Endothelial cell of umbilical vein (primary cell): ENCODE measurements at regions not wholly inside any gene's neighbourhood (a gene's known extent, or its start where the extent isn't known, plus 50 kb on each side); places are given as distances from the start of the nearest gene placed in this dataset.

Source experiments
- BruUV-seq: library from RNA; stranded (reverse); fragments of 400-500 nt; replicated peaks from 2 replicates; lab custom pipeline; 2021; lab: Mats Ljungman, UMichigan
- CTCF ChIA-PET: fragments of 300-600, 350-600 bp; sonication (Branson Sonifier 250); formaldehyde crosslinking; loops from one replicate; lab custom pipeline; 2021; ENCODE audit warnings: antibody characterized with exemption, inconsistent platforms; lab: Charles Lee
- POLR2A ChIA-PET: fragments of 300-600, 350-600 bp; sonication (Branson Sonifier 250); formaldehyde crosslinking; loops from one replicate; lab custom pipeline; 2021; ENCODE audit warnings: antibody characterized with exemption, inconsistent platforms; lab: Charles Lee
- DNase-seq: peaks from one replicate; pipeline ENCODE4 v3.0.0-alpha.2; 2011; ENCODE audit warnings: low read depth, low spot score
- FAIRE-seq: peaks from 2 replicates; lab custom pipeline; 2011; peaks lifted over from hg19 to GRCh38; lab: Jason Lieb, UNC
- H2AFZ ChIP-seq: 2 replicates; pipeline ENCODE4 v1.6.0; 2012; ENCODE audit warnings: low read depth, low read length, control low read depth, inconsistent platforms
- H3K27ac ChIP-seq: 2 replicates; pipeline ENCODE4 v1.5.1; 2011; ENCODE audit warnings: low read depth, mild to moderate bottlenecking, control low read depth, low read length, moderate library complexity; ENCODE audit not compliant: insufficient read depth
- H3K27me3 ChIP-seq, 2 experiments: 2 replicates each; pipeline versions ENCODE4 v1.6.0 to v1.6.1; 2011; ENCODE audit warnings: low read length in 2 of 2, mixed read lengths in 1 of 2; ENCODE audit not compliant: control insufficient read depth in 2 of 2, insufficient read depth in 2 of 2
- H3K36me3 ChIP-seq, 2 experiments: 2 replicates in 1 of 2; 3 replicates in 1 of 2; pipeline ENCODE4 v1.5.1; 2011; ENCODE audit warnings: low read length in 2 of 2, mild to moderate bottlenecking in 1 of 2, moderate library complexity in 1 of 2; ENCODE audit not compliant: control insufficient read depth in 2 of 2, insufficient read depth in 2 of 2; ENCODE audit errors: extremely low read depth in 1 of 2
- H3K4me1 ChIP-seq: 3 replicates; pipeline ENCODE4 v1.5.1; 2011; ENCODE audit warnings: mild to moderate bottlenecking, low read length; ENCODE audit not compliant: control insufficient read depth, insufficient read depth; ENCODE audit errors: extremely low read depth
- H3K4me2 ChIP-seq: 2 replicates; pipeline ENCODE4 v1.6.1; 2011; ENCODE audit warnings: low read length, control low read depth, mixed read lengths; ENCODE audit not compliant: insufficient read depth
- H3K4me3 ChIP-seq, 3 experiments: fragments of 200-600 bp in 1 of 3; sonication (generic), shearing (Covaris generic) in 1 of 3; replicated peaks in 1 of 3; 2 replicates each; pipeline ENCODE4 v1.5.1; 2011 to 2016; ENCODE audit warnings: control low read depth in 3 of 3, low read length in 3 of 3, mild to moderate bottlenecking in 2 of 3, inconsistent platforms in 1 of 3, low read depth in 1 of 3, moderate library complexity in 1 of 3; ENCODE audit not compliant: insufficient read depth in 1 of 3
- H3K79me2 ChIP-seq: 2 replicates; pipeline ENCODE4 v1.6.0; 2012; ENCODE audit warnings: low read length, inconsistent platforms; ENCODE audit not compliant: control insufficient read depth, insufficient read depth
- H3K9ac ChIP-seq: replicated peaks from 2 replicates; pipeline ENCODE3; 2011; ENCODE audit warnings: low read length, control low read depth; ENCODE audit not compliant: insufficient read depth; ENCODE audit errors: extremely low read depth
- H3K9me1 ChIP-seq: replicated peaks from 3 replicates; pipeline ENCODE4 v1.6.0; 2011; ENCODE audit warnings: mild to moderate bottlenecking, low read length; ENCODE audit not compliant: control insufficient read depth, insufficient read depth; ENCODE audit errors: extremely low read depth
- H3K9me3 ChIP-seq: replicated peaks from 2 replicates; pipeline ENCODE4 v1.5.1; 2012; ENCODE audit warnings: low read length, inconsistent platforms; ENCODE audit not compliant: control insufficient read depth, insufficient read depth
- H4K20me1 ChIP-seq: replicated peaks from 2 replicates; pipeline ENCODE3; 2011; ENCODE audit warnings: mild to moderate bottlenecking, low read length; ENCODE audit not compliant: control insufficient read depth, insufficient read depth; ENCODE audit errors: extremely low read depth
- CTCF ChIP-seq, 2 donors: IDR thresholded peaks; 1 replicate in 1 of 2; 2 replicates in 1 of 2; pipeline ENCODE4 v1.5.1; 2011; ENCODE audit warnings: low read length in 2 of 2, mild to moderate bottlenecking in 2 of 2, moderate library complexity in 2 of 2, control low read depth in 1 of 2, inconsistent platforms in 1 of 2, low read depth in 1 of 2; ENCODE audit not compliant: insufficient read depth in 1 of 2; ENCODE audit errors: extremely low read depth in 1 of 2
- EZH2 ChIP-seq: IDR thresholded peaks from 2 replicates; pipeline ENCODE4 v1.6.1; 2012; ENCODE audit warnings: borderline replicate concordance, low read depth, mild to moderate bottlenecking, moderate library complexity, low read length, inconsistent platforms; ENCODE audit not compliant: severe bottlenecking
- FOS ChIP-seq: IDR thresholded peaks from 2 replicates; pipeline ENCODE4 v1.6.1; 2011; ENCODE audit warnings: mild to moderate bottlenecking, low read length, moderate library complexity, borderline replicate concordance; ENCODE audit not compliant: insufficient read depth
- GATA2 ChIP-seq: IDR thresholded peaks from 2 replicates; pipeline ENCODE4 v1.7.0; 2011; ENCODE audit warnings: low read depth, mild to moderate bottlenecking, moderate library complexity, mixed read lengths, low read length; ENCODE audit not compliant: insufficient read length, insufficient read depth
- JUN ChIP-seq: IDR thresholded peaks from 2 replicates; pipeline ENCODE4 v1.6.1; 2011; ENCODE audit warnings: borderline replicate concordance, low read depth; ENCODE audit not compliant: insufficient read length, insufficient read depth
- MAX ChIP-seq: IDR thresholded peaks from 2 replicates; pipeline ENCODE4 v1.6.1; 2011; ENCODE audit not compliant: insufficient read depth, insufficient read length
- MYC ChIP-seq: IDR thresholded peaks from one replicate; pipeline ENCODE4 v1.6.1; 2011; ENCODE audit warnings: mild to moderate bottlenecking, low read depth, low read length
- POLR2A ChIP-seq: IDR thresholded peaks from 2 replicates; pipeline ENCODE4 v1.6.1; 2012; ENCODE audit warnings: low read depth, mild to moderate bottlenecking, control low read depth, low read length
- POLR2AphosphoS5 ChIP-seq: IDR thresholded peaks from 2 replicates; pipeline ENCODE4 v1.6.1; 2012; ENCODE audit warnings: low read depth, mild to moderate bottlenecking, control low read depth, low read length, moderate library complexity; ENCODE audit not compliant: insufficient read depth
- dilution Hi-C: fragments of 300-500 bp; cut with MboI; formaldehyde crosslinking; loops from one replicate; pipeline ENCODE4 v1.15.0; 2019; ENCODE audit warnings: low sequenced_read_pairs; ENCODE audit not compliant: extremely low pct_ligation_motif_present
- intact Hi-C: fragments of 100-400 bp; cut with micrococcal nuclease; formaldehyde crosslinking; loops from one replicate; pipeline ENCODE4 v1.10.0; 2022

- TF ChIP-seq FOS (no peak), MYC (no peak), MAX (no peak), EZH2 (no peak), CTCF (IDR thresholded peaks at IDR 0.05; ENCODE audit: extremely low read depth in 1 of 2, insufficient read depth in 1 of 2, low read depth in 1 of 2, low read length in 2 of 2) (no peak), POLR2A (no peak), POLR2AphosphoS5 (no peak), GATA2 (no peak), JUN (no peak)
- CTCF ChIA-PET, result no interaction called here
- no peak for DNase-seq
- FAIRE-seq, result no peak
- H3K9ac ChIP-seq, result no peak overlapping the region
- BruUV-seq, result no TSS peak
- no peaks in the 10 kb centered on the region for H3K36me3 ChIP-seq
- no peaks in the 10 kb centered on the region for H4K20me1 ChIP-seq
- no peaks in the 10 kb centered on the region for H3K79me2 ChIP-seq
- intact Hi-C loops (no loop called here), dilution Hi-C loops (no loop called here)
- no peak overlapping the region for H3K27ac ChIP-seq
- H3K4me3 ChIP-seq, result no peak overlapping the region
- no peaks in the 10 kb centered on the region for H3K4me1 ChIP-seq
- H3K27me3 ChIP-seq, result peaks cover 2 to 5% of the 10 kb centered on the region in 2 experiments
- no peaks in the 10 kb centered on the region for H3K9me3 ChIP-seq
- H2AFZ ChIP-seq, result no peak overlapping the region
- POLR2A ChIA-PET, result no interaction called here
- no peak overlapping the region for H3K4me2 ChIP-seq
- H3K9me1 ChIP-seq, result no peaks in the 10 kb centered on the region
These were observed 138.8 kb downstream of the LRRC70 start for GRCh38 chr5:62717301-62717933.
